Right kidney (tissue), 1 donor: ENCODE measurements at regions not wholly inside any gene's neighbourhood (a gene's known extent, or its start where the extent isn't known, plus 50 kb on each side); places are given as distances from the start of the nearest gene placed in this dataset.

Source experiments
- DNase-seq: peaks from one replicate; pipeline ENCODE4 v3.0.0-alpha.2; 2016

GRCh38 chr4:112895811-112896608 lies 153.4 kb upstream of the ANK2 start:
- DNase-seq = peak; percentile 28

GRCh38 chr4:112896609-112897190 lies 152.8 kb upstream of the ANK2 start:
- DNase-seq = no peak

GRCh38 chr4:112897543-112897942 lies 151.9 kb upstream of the ANK2 start:
- no peak for DNase-seq

GRCh38 chr4:112898357-112899141 lies 150.9 kb upstream of the ANK2 start:
- no peak for DNase-seq

- no peak for DNase-seq
These were observed 149.0 kb upstream of the ANK2 start for GRCh38 chr4:112900416-112900815.

- no peak for DNase-seq
These were observed 147.5 kb upstream of the ANK2 start for GRCh38 chr4:112901962-112902411.

GRCh38 chr4:112905728-112906127 lies 143.7 kb upstream of the ANK2 start:
- DNase-seq = no peak

- DNase-seq = no peak
These were observed 140.9 kb upstream of the ANK2 start for GRCh38 chr4:112908511-112908910.

- peak; percentile 21 for DNase-seq
These were observed 139.2 kb upstream of the ANK2 start for GRCh38 chr4:112910109-112910736.

- DNase-seq = no peak
These were observed 132.6 kb upstream of the ANK2 start for GRCh38 chr4:112916868-112917267.

GRCh38 chr4:112923516-112923915 lies 125.9 kb upstream of the ANK2 start:
- DNase-seq = no peak

- DNase-seq = no peak
These were observed 122.6 kb upstream of the ANK2 start for GRCh38 chr4:112926819-112927218.

- no peak for DNase-seq
These were observed 121.9 kb upstream of the ANK2 start for GRCh38 chr4:112927544-112927943.

- no peak for DNase-seq
These were observed 118.5 kb upstream of the ANK2 start for GRCh38 chr4:112931001-112931400.

- no peak for DNase-seq
These were observed 115.7 kb upstream of the ANK2 start for GRCh38 chr4:112933790-112934189.

GRCh38 chr4:112938461-112939058 lies 110.9 kb upstream of the ANK2 start:
- DNase-seq = no peak

GRCh38 chr4:112939901-112940300 lies 109.6 kb upstream of the ANK2 start:
- no peak for DNase-seq

GRCh38 chr4:112940336-112940735 lies 109.1 kb upstream of the ANK2 start:
- no peak for DNase-seq

- DNase-seq = no peak
These were observed 107.4 kb upstream of the ANK2 start for GRCh38 chr4:112942077-112942476.

GRCh38 chr4:112942997-112943396 lies 106.5 kb upstream of the ANK2 start:
- DNase-seq = no peak

GRCh38 chr4:112944006-112944405 lies 105.4 kb upstream of the ANK2 start:
- DNase-seq = no peak

GRCh38 chr4:112946127-112946526 lies 103.3 kb upstream of the ANK2 start:
- DNase-seq = no peak
